K562 (cell line): ENCODE measurements at regions not wholly inside any gene's neighbourhood (a gene's known extent, or its start where the extent isn't known, plus 50 kb on each side); places are given as distances from the start of the nearest gene placed in this dataset.

ENCODE experiments used
- ATAC-seq: fragments of 200-7000 bp; cut with Tn5 transposase; 3 replicates; pipeline ENCODE4 v1.9.1; 2020; ENCODE audit warnings: moderate library complexity
- BruUV-seq: library from RNA; stranded (reverse); fragments of 400-500 nt; replicated peaks from 2 replicates; lab custom pipeline; 2021; lab: Mats Ljungman, UMichigan
- CTCF ChIA-PET: fragments of 300-600 bp; formaldehyde crosslinking; extraction: SDS; loops from one replicate; lab custom pipeline; 2021; ENCODE audit warnings: low intra/inter-chr PET ratio; lab: Yijun Ruan, JAX
- POLR2A ChIA-PET: fragments of 300-600, 350-650 bp; sonication (Branson Sonifier 250); formaldehyde crosslinking; extraction: SDS; loops from one replicate; lab custom pipeline; 2021; ENCODE audit warnings: antibody characterized with exemption, inconsistent platforms; lab: Yijun Ruan, JAX
- DNase-seq, 4 experiments: peaks; one replicate each; pipeline versions ENCODE4 v3.0.0 to v3.0.0-alpha.2; 2011 to 2018; ENCODE audit warnings: low spot score in 3 of 4, mixed read lengths in 3 of 4; ENCODE audit errors: extremely low read depth in 1 of 4
- FAIRE-seq: peaks from 2 replicates; lab custom pipeline; 2011; peaks lifted over from hg19 to GRCh38; lab: Jason Lieb, UNC
- H2AFZ ChIP-seq: 2 replicates; pipeline ENCODE4 v1.6.0; 2011; ENCODE audit warnings: low read depth, low read length, control low read depth, inconsistent platforms
- H3K27ac ChIP-seq: fragments of 200-600 bp; 3 replicates; pipeline ENCODE4 v1.8.0; 2011; ENCODE audit warnings: low read depth, mild to moderate bottlenecking, control low read depth, inconsistent platforms, low read length, moderate library complexity, mixed read lengths; ENCODE audit errors: extremely low read depth
- H3K27me3 ChIP-seq, 2 experiments: fragments of 300-600 bp in 1 of 2; 2 replicates in 1 of 2; 3 replicates in 1 of 2; pipeline versions ENCODE4 v1.6.0 to v1.8.0; 2011; ENCODE audit warnings: inconsistent platforms in 2 of 2, low read length in 2 of 2, mild to moderate bottlenecking in 1 of 2, mixed read lengths in 1 of 2, moderate library complexity in 1 of 2; ENCODE audit not compliant: control insufficient read depth in 2 of 2, insufficient read depth in 2 of 2
- H3K36me3 ChIP-seq: fragments of 300-600 bp; 3 replicates; pipeline ENCODE4 v1.8.0; 2011; ENCODE audit warnings: mild to moderate bottlenecking, low read length, inconsistent platforms; ENCODE audit not compliant: control insufficient read depth, insufficient read depth
- H3K4me1 ChIP-seq, 2 experiments: fragments of 200-600 bp in 1 of 2; replicated peaks in 1 of 2; 2 replicates in 1 of 2; 3 replicates in 1 of 2; pipeline versions ENCODE4 v1.5.1 to v1.8.0; 2011; ENCODE audit warnings: inconsistent platforms in 2 of 2, low read length in 2 of 2, mild to moderate bottlenecking in 1 of 2, mixed read lengths in 1 of 2, moderate library complexity in 1 of 2; ENCODE audit not compliant: control insufficient read depth in 2 of 2, insufficient read depth in 2 of 2
- H3K4me2 ChIP-seq: 2 replicates; pipeline ENCODE4 v1.6.1; 2011; ENCODE audit warnings: low read length, control low read depth, inconsistent platforms, mixed read lengths; ENCODE audit not compliant: insufficient read depth
- H3K4me3 ChIP-seq: fragments of 200-600 bp; sonication (generic), shearing (Covaris generic); 2 replicates; pipeline ENCODE4 v1.5.1; 2016; ENCODE audit warnings: control low read depth, inconsistent platforms
- H3K79me2 ChIP-seq: fragments of 200-600 bp; 3 replicates; pipeline ENCODE4 v1.8.0; 2011; ENCODE audit warnings: low read length, inconsistent platforms; ENCODE audit not compliant: control insufficient read depth, insufficient read depth
- H3K9ac ChIP-seq, 2 experiments: 2 replicates each; pipeline versions ENCODE4 v1.6.0 to v1.6.1; 2011; ENCODE audit warnings: low read depth in 2 of 2, low read length in 2 of 2, control low read depth in 1 of 2, inconsistent platforms in 1 of 2, mild to moderate bottlenecking in 1 of 2, mixed read lengths in 1 of 2; ENCODE audit not compliant: insufficient read depth in 1 of 2
- H3K9me1 ChIP-seq: one replicate; pipeline ENCODE4 v1.6.0; 2011; ENCODE audit warnings: inconsistent platforms, mild to moderate bottlenecking, low read length, moderate library complexity; ENCODE audit not compliant: control insufficient read depth, insufficient read depth
- H3K9me3 ChIP-seq: replicated peaks from 2 replicates; pipeline ENCODE4 v1.5.1; 2011; ENCODE audit warnings: low read depth, low read length, inconsistent platforms; ENCODE audit not compliant: control insufficient read depth, insufficient read depth
- H4K20me1 ChIP-seq: replicated peaks from 2 replicates; pipeline ENCODE4 v1.6.1; 2011; ENCODE audit warnings: low read length, inconsistent platforms, mixed read lengths; ENCODE audit not compliant: control insufficient read depth, insufficient read depth
- BRD9 ChIP-seq: fragments of 450-650 bp; IDR thresholded peaks from 2 replicates; pipeline ENCODE4 v1.6.1; 2018; ENCODE audit warnings: low read depth; ENCODE audit not compliant: partially characterized antibody
- CREB3 ChIP-seq: fragments of 450-650 bp; conservative IDR thresholded peaks from 2 replicates; pipeline ENCODE4 v1.6.1; 2016; ENCODE audit warnings: missing genetic modification characterization, low read depth, mild to moderate bottlenecking, missing compliant biosample characterization, moderate library complexity
- FOXO4 ChIP-seq: fragments of 450-650 bp; formaldehyde crosslinking; IDR thresholded peaks from 2 replicates; pipeline ENCODE4 v1.4.0; 2020; ENCODE audit warnings: mild to moderate bottlenecking, moderate library complexity
- MTA1 ChIP-seq: fragments of 450-650 bp; IDR thresholded peaks from 2 replicates; pipeline ENCODE4 v1.6.1; 2017; ENCODE audit warnings: borderline replicate concordance
- NFATC3 ChIP-seq: fragments of 450-650 bp; IDR thresholded peaks from 2 replicates; pipeline ENCODE4 v1.6.1; 2017; ENCODE audit warnings: mild to moderate bottlenecking
- TAF9B ChIP-seq: fragments of 450-650 bp; IDR thresholded peaks from 2 replicates; pipeline ENCODE4 v1.6.1; 2018; ENCODE audit warnings: mild to moderate bottlenecking; ENCODE audit not compliant: partially characterized antibody
- TSC22D4 ChIP-seq: fragments of 450-650 bp; IDR thresholded peaks from 2 replicates; pipeline ENCODE4 v1.6.1; 2016; ENCODE audit warnings: missing genetic modification characterization, missing biosample characterization, control low read depth
- TSHZ1 ChIP-seq: fragments of 250-450 bp; sonication (Bioruptor Pico); IDR thresholded peaks from 2 replicates; pipeline ENCODE4 v1.4.0; 2020; ENCODE audit warnings: mild to moderate bottlenecking, moderate library complexity
- ZNF780A ChIP-seq: fragments of 250-450 bp; sonication (Bioruptor Pico); IDR thresholded peaks from 2 replicates; pipeline ENCODE4 v1.5.0; 2021; ENCODE audit warnings: mild to moderate bottlenecking
- WGBS: fragments of 100-300 bp; shearing (Covaris generic); methylation state at CpG from one replicate; pipeline ENCODE4 v1.1.6; 2016; ENCODE audit warnings: low coverage, mixed read lengths; ENCODE audit not compliant: insufficient coverage; ENCODE audit errors: missing lambda C conversion rate; 5-methylcytosine and 5-hydroxymethylcytosine counted together
- in situ Hi-C: fragments of 300-500 bp; cut with MboI; formaldehyde crosslinking; loops from 4 replicates; pipeline ENCODE4 v1.15.0; 2018; ENCODE audit warnings: inconsistent platforms, mixed read lengths
- intact Hi-C: fragments of 100-400 bp; cut with micrococcal nuclease; formaldehyde crosslinking; loops from 2 replicates; pipeline ENCODE4 v1.14.2; 2022
- TF ChIP-seq, protein P1 (sequence below): fragments of 250-450 bp; sonication (Bioruptor Pico); IDR thresholded peaks from 2 replicates; pipeline ENCODE4 v1.8.0; 2021; ENCODE audit warnings: moderate library complexity, mild to moderate bottlenecking, inconsistent platforms

GRCh38 chr14:83478741-83479140 lies 1945.1 kb upstream of the SEL1L start:
- FAIRE-seq (no peak), ATAC-seq (no peak), DNase-seq (no peak)
- Histone ChIP-seq H3K27me3 (no peaks in the 10 kb centered on the region), H3K4me3 (no peak overlapping the region), H3K9me1 (no peaks in the 10 kb centered on the region), H3K9me3 (0 out of 2 replicates have a peak, but pooled peaks cover 2% of the 10 kb centered on the region)
- BruUV-seq = no TSS peak
- intact Hi-C loops (no loop called here), in situ Hi-C loops (no loop called here)
- CTCF ChIA-PET = no interaction called here
- TF ChIP-seq, protein P1, sequence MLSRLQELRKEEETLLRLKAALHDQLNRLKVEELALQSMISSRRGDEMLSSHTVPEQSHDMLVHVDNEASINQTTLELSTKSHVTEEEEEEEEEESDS (CRISPR knock-in tag) = no peak
- no peak for TF ChIP-seq FOXO4 (CRISPR knock-in tag)
- TF ChIP-seq MTA1 = no peak
- no peak for TF ChIP-seq TSC22D4 (tag)
- no peak for TF ChIP-seq TAF9B
- no peak for TF ChIP-seq ZNF780A (CRISPR knock-in tag)
- no peak for TF ChIP-seq TSHZ1
- no peak for TF ChIP-seq NFATC3
- no peak for TF ChIP-seq CREB3 (tag)
- TF ChIP-seq BRD9 = no peak
- TF ChIP-seq, all 486 proteins: peak for 0
- no peak overlapping the region for H3K4me2 ChIP-seq
- no peaks in the 10 kb centered on the region for H3K79me2 ChIP-seq
- 1% methylated on average over 5 of the region's 6 CpGs for WGBS
- H3K27ac ChIP-seq = no peak overlapping the region
- H3K9ac ChIP-seq = no peak overlapping the region
- no peak overlapping the region for H2AFZ ChIP-seq
- no peaks in the 10 kb centered on the region for H3K4me1 ChIP-seq
- no peaks in the 10 kb centered on the region for H4K20me1 ChIP-seq
- POLR2A ChIA-PET = no interaction called here
- H3K36me3 ChIP-seq = no peaks in the 10 kb centered on the region
